HG02973 (cell line): ENCODE measurements at regions not wholly inside any gene's neighbourhood (a gene's known extent, or its start where the extent isn't known, plus 50 kb on each side); places are given as distances from the start of the nearest gene placed in this dataset.
A peak's percentile ranks its signal among the peaks of the same experiment; 100 is the strongest.

Experiments
- ATAC-seq: cut with Tn5 transposase; IDR thresholded peaks from one replicate; pipeline ENCODE4 v1.9.1; 2021; ENCODE audit warnings: moderate library complexity; ENCODE audit not compliant: unreplicated experiment

DNA sequence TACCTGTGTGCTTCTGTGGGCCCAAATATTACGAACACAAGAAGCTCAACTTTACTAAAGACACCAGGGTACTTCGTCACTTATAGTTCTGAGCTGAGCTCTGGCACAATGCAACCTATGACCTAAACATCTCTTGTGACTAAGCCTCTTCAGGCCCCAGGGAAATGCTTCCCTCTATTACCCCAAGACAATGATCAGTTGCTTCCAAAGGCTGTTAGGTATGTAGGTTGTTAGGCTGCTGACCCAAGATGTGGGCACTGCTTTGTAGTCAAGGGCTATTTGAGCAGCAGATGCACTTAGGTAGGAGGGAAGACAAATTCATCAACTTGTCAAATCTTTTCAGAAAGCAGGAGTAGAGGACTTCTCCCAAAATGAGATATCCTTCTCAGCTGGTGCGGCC, 640.1 kb downstream of the EPHA4 start:
- no peak for ATAC-seq

DNA sequence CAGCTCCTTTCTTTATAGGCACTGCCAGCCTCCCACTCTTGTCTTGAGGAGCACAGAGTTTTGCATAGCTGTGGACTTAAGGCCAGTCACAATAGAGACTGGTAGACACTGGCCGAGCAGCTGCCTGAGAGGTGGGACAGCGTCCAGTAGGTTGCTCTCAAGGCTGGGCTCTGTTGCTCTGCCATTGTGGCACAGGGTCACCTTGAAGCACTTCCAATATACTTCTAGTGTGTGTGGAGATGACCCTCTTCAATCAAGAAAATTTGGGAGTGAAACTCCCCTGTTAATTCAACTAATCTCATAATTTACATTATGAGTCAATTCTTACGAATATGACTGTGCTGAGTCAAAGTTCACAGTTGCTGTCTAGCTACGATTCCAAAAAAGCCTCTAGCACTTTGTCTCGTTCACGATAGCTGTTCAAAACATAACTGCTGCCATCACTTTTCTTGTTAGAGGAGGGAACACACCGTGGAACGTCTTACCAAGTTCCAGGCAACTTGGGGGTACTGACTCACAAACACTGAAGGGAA, 636.2 kb downstream of the EPHA4 start:
- peak; percentile 91 for ATAC-seq

DNA sequence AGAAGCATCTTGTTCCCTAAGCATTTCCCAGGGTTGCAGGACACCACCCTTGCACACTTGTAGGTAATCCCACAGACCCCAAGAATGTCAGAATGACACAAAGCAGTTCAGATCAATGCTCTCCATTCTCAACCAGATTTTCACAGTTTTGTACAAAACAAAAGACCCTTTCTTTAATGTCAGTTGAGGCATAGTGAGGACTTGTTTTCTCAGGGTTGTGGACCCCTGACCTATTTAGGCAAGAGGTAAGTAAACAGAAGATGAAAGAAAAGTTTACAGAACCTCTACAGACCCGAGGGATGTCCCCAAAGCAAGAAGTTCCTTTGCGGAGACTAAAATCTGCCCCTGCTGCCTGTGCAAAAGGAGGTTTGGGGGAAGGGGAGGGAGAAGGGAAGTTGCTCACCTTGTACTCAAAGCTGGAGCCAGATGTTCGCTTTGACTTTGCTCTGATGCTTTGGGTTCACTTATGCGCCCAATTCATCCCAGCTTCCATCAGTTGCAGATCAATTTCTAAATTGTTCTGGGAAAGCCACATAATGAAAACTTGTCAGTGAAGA, 635.4 kb downstream of the EPHA4 start:
- ATAC-seq = no peak

GRCh38 chr2:220937245-220937644, 634.9 kb downstream of the EPHA4 start:
- ATAC-seq = no peak

GRCh38 chr2:220940646-220941045, 631.5 kb downstream of the EPHA4 start:
- no peak for ATAC-seq

DNA sequence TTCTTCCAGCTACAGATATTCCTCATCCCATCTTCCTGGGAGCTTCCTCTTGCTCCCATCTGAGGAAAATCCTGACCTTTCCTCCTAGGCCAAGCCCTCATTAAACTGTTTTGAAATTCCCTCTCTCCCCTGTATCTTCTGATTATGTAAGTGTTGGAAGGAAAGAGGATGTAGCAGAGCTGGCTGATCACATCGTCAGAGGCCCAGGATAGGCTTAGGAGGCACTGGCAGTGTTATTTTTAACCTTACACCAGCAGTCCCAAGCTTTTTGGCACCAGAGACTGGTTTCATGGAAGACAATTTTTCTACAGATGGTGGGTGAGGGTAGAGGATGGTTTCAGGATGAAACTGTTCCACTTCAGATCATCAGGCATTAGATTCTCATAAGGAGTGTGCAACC, 630.4 kb downstream of the EPHA4 start:
- no peak for ATAC-seq

- no peak for ATAC-seq
Measured at GRCh38 chr2:220946552-220946951, 625.6 kb downstream of the EPHA4 start.

- no peak for ATAC-seq
Measured at GRCh38 chr2:220948579-220948978, 623.5 kb downstream of the EPHA4 start.

- ATAC-seq = no peak
Measured at GRCh38 chr2:220949466-220949865, 622.6 kb downstream of the EPHA4 start.

DNA sequence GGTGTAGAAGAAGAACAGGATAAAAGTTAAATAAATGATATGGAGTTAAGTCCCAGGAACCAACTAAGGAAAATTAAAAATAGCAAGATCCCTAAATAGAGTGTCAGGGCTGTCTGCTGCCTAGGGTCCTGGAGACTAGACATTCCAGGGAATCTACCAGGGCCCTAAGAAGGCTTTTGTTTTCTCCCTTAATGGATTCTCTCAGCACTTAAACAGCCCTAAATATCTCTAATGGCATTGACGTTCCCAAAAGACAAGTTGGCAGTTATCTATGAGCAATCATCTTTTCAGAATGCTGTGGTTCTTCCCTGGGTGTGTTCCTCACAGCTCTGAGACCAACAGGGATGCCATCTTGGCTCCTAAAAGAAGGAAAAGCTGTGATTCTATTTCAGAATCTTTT, 616.3 kb downstream of the EPHA4 start:
- ATAC-seq = no peak

DNA sequence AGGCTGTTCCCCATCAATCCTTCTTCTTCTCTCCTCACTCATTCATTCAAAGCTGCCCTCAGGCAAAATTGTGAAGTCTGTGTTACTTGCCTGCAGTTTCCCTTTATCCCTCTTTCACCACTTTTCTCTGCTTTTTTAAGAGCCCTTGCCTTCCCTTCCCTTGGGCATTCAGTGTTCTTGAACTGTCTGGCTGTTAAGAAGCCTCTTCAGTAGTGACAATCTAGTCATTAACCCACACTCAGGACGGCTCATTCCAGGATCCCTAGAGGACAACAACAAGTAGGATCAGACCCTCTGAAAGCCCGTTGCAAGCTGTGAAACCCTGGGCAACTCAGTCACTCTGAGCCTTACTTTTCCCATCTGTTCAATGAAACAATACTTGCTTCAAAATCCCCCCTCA, 615.7 kb downstream of the EPHA4 start:
- no peak for ATAC-seq

- ATAC-seq = no peak
Measured at GRCh38 chr2:220959391-220959802, 612.7 kb downstream of the EPHA4 start.

DNA sequence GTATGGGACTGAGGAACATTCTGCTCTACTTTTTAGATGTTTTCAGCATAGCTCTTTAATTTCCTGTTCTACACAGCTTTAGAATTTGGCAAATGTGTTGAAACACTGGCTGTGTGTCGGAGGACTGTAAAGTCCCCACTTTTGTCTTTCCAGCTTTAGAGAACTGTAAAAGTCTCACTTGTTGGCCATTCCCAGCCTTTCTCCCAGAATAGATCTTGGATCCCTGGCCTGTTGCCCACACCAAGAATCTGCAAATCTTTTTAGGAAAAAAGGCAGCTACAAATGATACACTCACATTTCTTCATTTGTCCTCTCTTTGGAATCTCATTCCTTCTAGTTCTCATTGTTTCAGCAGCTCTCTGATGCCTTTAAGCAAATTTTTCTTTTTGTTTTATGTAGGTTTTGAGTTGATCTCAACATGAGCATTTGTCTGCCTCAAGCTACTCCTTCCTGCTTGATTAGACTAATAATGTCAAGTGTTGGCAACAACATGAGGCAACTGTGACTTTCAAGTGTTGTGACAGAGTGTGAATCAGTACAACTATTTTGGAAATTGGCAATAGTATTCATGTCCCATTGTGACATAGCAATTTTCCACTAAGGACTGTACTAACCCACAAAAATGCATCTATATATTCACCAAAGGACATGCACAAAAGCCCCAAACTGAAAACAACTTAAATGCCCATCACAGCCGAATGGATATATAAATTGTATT, 610.8 kb downstream of the EPHA4 start:
- ATAC-seq = no peak

DNA sequence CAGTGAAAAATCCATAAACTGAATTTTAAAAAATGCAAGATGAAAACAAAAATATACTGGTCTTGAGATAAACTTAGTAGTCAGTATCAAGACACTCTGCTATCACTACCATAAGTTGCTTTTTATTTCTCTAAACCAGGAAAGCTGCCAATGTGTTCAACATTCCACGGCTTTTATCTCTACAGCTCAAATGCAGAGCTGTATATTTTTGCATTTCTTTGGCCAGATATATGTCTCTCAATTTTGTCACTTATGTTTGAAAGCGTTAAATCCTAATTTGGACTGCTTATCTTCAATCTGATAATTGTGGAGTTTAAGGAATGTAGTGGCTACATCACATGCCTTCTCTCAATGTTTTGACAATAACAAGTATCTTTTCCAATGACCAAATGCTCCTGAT, 609.5 kb downstream of the EPHA4 start:
- ATAC-seq = no peak

- no peak for ATAC-seq
Measured at GRCh38 chr2:220963076-220963475, 609.0 kb downstream of the EPHA4 start.

- ATAC-seq = no peak
Measured at GRCh38 chr2:220963930-220964329, 608.2 kb downstream of the EPHA4 start.

DNA sequence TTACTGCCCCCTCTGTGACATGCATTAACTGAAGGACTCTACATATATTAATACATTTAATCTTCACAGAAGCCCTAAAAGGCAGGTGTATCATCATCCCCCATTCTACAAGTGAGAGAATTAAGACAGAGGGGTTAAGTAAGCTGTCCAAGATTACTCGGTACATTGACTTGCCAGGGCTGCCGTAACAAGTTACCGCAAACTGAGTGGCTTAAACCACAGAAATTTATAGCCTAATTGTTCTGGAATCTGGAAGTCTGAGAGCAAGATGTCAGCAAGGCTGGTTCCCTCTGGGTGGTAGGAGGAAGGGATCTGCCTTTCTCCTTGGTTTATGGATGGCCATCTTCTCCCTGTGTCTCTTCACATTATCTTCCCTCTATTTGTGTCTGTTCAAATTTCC, 605.5 kb downstream of the EPHA4 start:
- no peak for ATAC-seq

GRCh38 chr2:220969348-220969747, 602.8 kb downstream of the EPHA4 start:
- no peak for ATAC-seq

GRCh38 chr2:220980966-220981675, 591.0 kb downstream of the EPHA4 start:
- ATAC-seq = no peak

- ATAC-seq = no peak
Measured at GRCh38 chr2:220981926-220982325, 590.2 kb downstream of the EPHA4 start.

GRCh38 chr2:220985561-220985960, 586.5 kb downstream of the EPHA4 start:
- no peak for ATAC-seq

DNA sequence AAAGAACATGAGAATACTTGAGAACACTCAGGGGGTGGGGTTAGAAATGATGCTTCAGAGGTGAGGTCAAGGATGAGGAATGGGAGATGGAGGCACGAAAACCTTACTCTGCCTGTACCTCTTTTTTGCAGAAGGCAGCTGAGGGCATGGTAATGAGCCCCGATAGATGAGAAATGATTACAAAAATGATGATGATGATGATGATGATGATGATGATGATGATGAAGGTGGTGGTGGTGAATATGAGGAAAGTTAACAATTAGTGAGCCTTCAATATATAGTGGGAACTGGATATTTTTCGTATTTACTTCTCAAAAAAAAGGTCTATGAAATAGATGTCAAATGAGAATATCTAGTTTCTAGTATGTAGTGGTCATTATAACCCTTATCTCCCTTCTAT, 584.3 kb downstream of the EPHA4 start:
- no peak for ATAC-seq
